AG04449 (cell line): ENCODE measurements at regions not wholly inside any gene's neighbourhood (a gene's known extent, or its start where the extent isn't known, plus 50 kb on each side); places are given as distances from the start of the nearest gene placed in this dataset.
"Not testable (repeated sequence)": the region's sequence is repeated elsewhere in the genome, so short reads cannot be mapped to it uniquely, and the experiment has no call there.

Source experiments
- CTCF ChIA-PET: fragments of 350-600 bp; formaldehyde crosslinking; extraction: SDS; loops from one replicate; lab custom pipeline; 2021; ENCODE audit warnings: antibody characterized with exemption; lab: Yijun Ruan, JAX
- POLR2A ChIA-PET: fragments of 400-600, 350-600 bp; formaldehyde crosslinking; extraction: SDS; loops from one replicate; lab custom pipeline; 2020; ENCODE audit warnings: antibody characterized with exemption, inconsistent platforms; lab: Yijun Ruan, JAX
- DNase-seq: peaks from one replicate; pipeline ENCODE4 v3.0.0-alpha.2; 2010; ENCODE audit warnings: low read depth, low spot score
- H3K4me3 ChIP-seq: 2 replicates; pipeline ENCODE4 v1.5.1; 2011; ENCODE audit warnings: low read depth, mild to moderate bottlenecking, control low read depth, low read length
- CTCF ChIP-seq: IDR thresholded peaks from one replicate; pipeline ENCODE4 v1.5.1; 2011; ENCODE audit warnings: mild to moderate bottlenecking, moderate library complexity, low read length, control low read depth, inconsistent platforms; ENCODE audit not compliant: insufficient read depth; ENCODE audit errors: missing control alignments

GRCh38 chr3:103210583-103210982 is 775.8 kb downstream of the ZPLD1 start:
- ChIA-PET CTCF (no interaction called here), POLR2A (no interaction called here)
- DNase-seq: no peak
- TF ChIP-seq CTCF: no peak
- no peak overlapping the region for H3K4me3 ChIP-seq

GRCh38 chr3:103218146-103218545 is 783.3 kb downstream of the ZPLD1 start:
- ChIA-PET CTCF (no interaction called here), POLR2A (no interaction called here)
- H3K4me3 ChIP-seq: no peak overlapping the region
- no peak for DNase-seq
- no peak for TF ChIP-seq CTCF

GRCh38 chr3:103218793-103219192 is 784.0 kb downstream of the ZPLD1 start:
- ChIA-PET POLR2A (no interaction called here), CTCF (no interaction called here)
- no peak overlapping the region for H3K4me3 ChIP-seq
- DNase-seq: no peak
- TF ChIP-seq CTCF: no peak

- no peak for DNase-seq
- no peak overlapping the region for H3K4me3 ChIP-seq
- CTCF ChIA-PET: no interaction called here
- TF ChIP-seq CTCF: no peak
- POLR2A ChIA-PET: no interaction called here
These were observed 792.8 kb downstream of the ZPLD1 start for GRCh38 chr3:103227651-103228050.

GRCh38 chr3:103247459-103247858 is 812.6 kb downstream of the ZPLD1 start:
- CTCF ChIA-PET: no interaction called here
- no peak for DNase-seq
- POLR2A ChIA-PET: no interaction called here
- no peak overlapping the region for H3K4me3 ChIP-seq
- TF ChIP-seq CTCF: no peak

GRCh38 chr3:103254827-103255226 is 820.0 kb downstream of the ZPLD1 start:
- POLR2A ChIA-PET, DNase-seq: not testable (repeated sequence)

GRCh38 chr3:103269287-103269686 is 834.5 kb downstream of the ZPLD1 start:
- no peak for TF ChIP-seq CTCF
- ChIA-PET CTCF (no interaction called here), POLR2A (no interaction called here)
- no peak overlapping the region for H3K4me3 ChIP-seq
- no peak for DNase-seq

More at GRCh38 chr3:103254827-103255226, 820.0 kb downstream of the ZPLD1 start:
- CTCF ChIA-PET, H3K4me3 ChIP-seq: not testable (repeated sequence)
